Liver (tissue), 8 donors: ENCODE measurements at regions not wholly inside any gene's neighbourhood (a gene's known extent, or its start where the extent isn't known, plus 50 kb on each side); places are given as distances from the start of the nearest gene placed in this dataset.

Experiments used
- DNase-seq: peaks from one replicate; pipeline ENCODE4 v3.0.0-alpha.2; 2017; ENCODE audit warnings: low spot score
- H3K27ac ChIP-seq, 2 donors: one replicate each; pipeline ENCODE4 v1.7.0; 2013; ENCODE audit warnings: inconsistent platforms in 2 of 2, low read length in 2 of 2, control low read depth in 1 of 2, low read depth in 1 of 2, mild to moderate bottlenecking in 1 of 2
- H3K27me3 ChIP-seq, 4 donors: one replicate each; pipeline versions ENCODE4 v1.6.1 to v1.7.0; 2013; ENCODE audit warnings: low read length in 3 of 4, inconsistent platforms in 1 of 4, mild to moderate bottlenecking in 1 of 4, moderate library complexity in 1 of 4; ENCODE audit not compliant: control insufficient read depth in 4 of 4, insufficient read depth in 4 of 4
- H3K36me3 ChIP-seq, 4 donors: one replicate each; pipeline versions ENCODE4 v1.6.1 to v1.7.0; 2013; ENCODE audit warnings: low read length in 3 of 4, mild to moderate bottlenecking in 3 of 4, low read depth in 1 of 4, moderate library complexity in 1 of 4; ENCODE audit not compliant: control insufficient read depth in 4 of 4, insufficient read depth in 3 of 4
- H3K4me1 ChIP-seq, 4 donors: one replicate each; pipeline versions ENCODE4 v1.6.1 to v1.7.0; 2013; ENCODE audit warnings: low read length in 3 of 4, mild to moderate bottlenecking in 3 of 4, moderate library complexity in 1 of 4; ENCODE audit not compliant: control insufficient read depth in 4 of 4, insufficient read depth in 4 of 4
- H3K4me3 ChIP-seq, 3 donors: one replicate each; pipeline versions ENCODE4 v1.6.1 to v1.7.0; 2013; ENCODE audit warnings: low read length in 3 of 3, control low read depth in 1 of 3, low read depth in 1 of 3, mild to moderate bottlenecking in 1 of 3
- H3K9ac ChIP-seq, 2 donors: one replicate each; pipeline ENCODE4 v1.7.0; 2013; ENCODE audit warnings: low read length in 2 of 2, mild to moderate bottlenecking in 2 of 2, moderate library complexity in 2 of 2, control low read depth in 1 of 2, low read depth in 1 of 2
- H3K9me3 ChIP-seq, 4 donors: one replicate each; pipeline versions ENCODE4 v1.6.1 to v1.7.0; 2013; ENCODE audit warnings: low read length in 3 of 4; ENCODE audit not compliant: control insufficient read depth in 4 of 4
- CTCF ChIP-seq: fragments of 150-350 bp; IDR thresholded peaks from 2 replicates; pipeline ENCODE4 v1.5.1; 2017; ENCODE audit warnings: improper control_type of control experiment, low read depth, low read length; ENCODE audit not compliant: missing input control
- EGR1 ChIP-seq, 2 donors: IDR thresholded peaks; 2 replicates each; pipeline ENCODE4 v1.6.1; 2016 to 2018; ENCODE audit warnings: antibody characterized with exemption in 2 of 2, low read depth in 2 of 2
- HNF4A ChIP-seq, 2 donors: conservative IDR thresholded peaks; 2 replicates each; pipeline ENCODE4 v1.6.1; 2016; ENCODE audit warnings: antibody characterized with exemption in 2 of 2, mild to moderate bottlenecking in 2 of 2
- RAD21 ChIP-seq, 2 donors: IDR thresholded peaks; 2 replicates each; pipeline ENCODE4 v1.6.1; 2016; ENCODE audit warnings: antibody characterized with exemption in 2 of 2, mild to moderate bottlenecking in 2 of 2
- RXRA ChIP-seq, 2 donors: IDR thresholded peaks; 2 replicates each; pipeline ENCODE4 v1.6.1; 2017 to 2018; ENCODE audit warnings: antibody characterized with exemption in 2 of 2, mild to moderate bottlenecking in 1 of 2
- YY1 ChIP-seq: IDR thresholded peaks from 2 replicates; pipeline ENCODE4 v1.6.1; 2016; ENCODE audit warnings: antibody characterized with exemption, mild to moderate bottlenecking
- ZBTB33 ChIP-seq: IDR thresholded peaks from 2 replicates; pipeline ENCODE4 v1.6.1; 2016; ENCODE audit warnings: antibody characterized with exemption
- WGBS: extraction: QIAGEN DNeasy Blood & Tissue Kit; methylation state at CpG from one replicate; pipeline ENCODE4 v1.1.7; 2013; 5-methylcytosine and 5-hydroxymethylcytosine counted together
- TF ChIP-seq, protein P1 (sequence below): IDR thresholded peaks from 2 replicates; pipeline ENCODE4 v1.6.1; 2016; ENCODE audit warnings: antibody characterized with exemption
- TF ChIP-seq, protein P2 (sequence below): IDR thresholded peaks from 2 replicates; pipeline ENCODE4 v1.6.1; 2016; ENCODE audit warnings: antibody characterized with exemption
- TF ChIP-seq, protein P3 (sequence below): IDR thresholded peaks from 2 replicates; pipeline ENCODE4 v1.6.1; 2016; ENCODE audit warnings: antibody characterized with exemption, mild to moderate bottlenecking
- donor health status: healthy.
- donor health status: healthy.
- donor health status: healthy.
- donor health status: healthy.
- donor health status: healthy.

DNA sequence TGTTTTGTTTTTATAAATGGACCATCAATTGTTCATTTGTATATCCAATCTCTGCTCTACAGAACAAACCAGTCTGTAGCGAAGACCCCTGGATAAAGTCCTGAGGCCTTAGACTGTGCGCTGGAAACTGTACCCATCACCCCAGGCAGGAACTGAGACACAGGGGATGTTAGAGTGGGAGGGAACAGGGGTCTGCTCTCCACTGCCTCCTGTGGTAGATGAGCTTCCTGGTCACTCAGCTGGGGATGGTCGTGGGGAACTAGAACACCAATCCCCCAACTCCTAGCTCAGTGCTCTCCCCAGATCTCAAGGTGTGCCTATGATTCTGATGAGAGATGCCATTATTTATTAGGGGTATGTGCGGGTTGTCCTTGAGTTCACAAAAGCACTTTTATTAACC, 340.2 kb upstream of the IGF1R start (continued):
- TF ChIP-seq CTCF (no peak), RAD21 (IDR thresholded peaks at IDR 0.05) (no peak), RXRA (IDR thresholded peaks at IDR 0.05) (no peak)
- TF ChIP-seq, protein P1, sequence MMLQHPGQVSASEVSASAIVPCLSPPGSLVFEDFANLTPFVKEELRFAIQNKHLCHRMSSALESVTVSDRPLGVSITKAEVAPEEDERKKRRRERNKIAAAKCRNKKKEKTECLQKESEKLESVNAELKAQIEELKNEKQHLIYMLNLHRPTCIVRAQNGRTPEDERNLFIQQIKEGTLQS, result no peak

GRCh38 chr15:98311566-98312188, 336.7 kb upstream of the IGF1R start:
- Histone ChIP-seq H3K27me3 (peaks cover 0 to 9% (median 1%) of the 10 kb centered on the region in 4 donors), H3K4me1 (no peaks in the 10 kb centered on the region), H3K4me3 (no peak overlapping the region), H3K9me3 (no peaks in the 10 kb centered on the region), H3K9ac (no peak overlapping the region), H3K36me3 (no peaks in the 10 kb centered on the region), H3K27ac (no peak overlapping the region)
- WGBS, result 10% methylated on average over 8 of the region's 8 CpGs
- TF ChIP-seq, protein P2, sequence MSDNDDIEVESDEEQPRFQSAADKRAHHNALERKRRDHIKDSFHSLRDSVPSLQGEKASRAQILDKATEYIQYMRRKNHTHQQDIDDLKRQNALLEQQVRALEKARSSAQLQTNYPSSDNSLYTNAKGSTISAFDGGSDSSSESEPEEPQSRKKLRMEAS, result no peak
- TF ChIP-seq RAD21 (IDR thresholded peaks at IDR 0.05) (peak; percentile 79 to 83), CTCF (peak; percentile 78)
- DNase-seq, result peak; percentile 85

DNA sequence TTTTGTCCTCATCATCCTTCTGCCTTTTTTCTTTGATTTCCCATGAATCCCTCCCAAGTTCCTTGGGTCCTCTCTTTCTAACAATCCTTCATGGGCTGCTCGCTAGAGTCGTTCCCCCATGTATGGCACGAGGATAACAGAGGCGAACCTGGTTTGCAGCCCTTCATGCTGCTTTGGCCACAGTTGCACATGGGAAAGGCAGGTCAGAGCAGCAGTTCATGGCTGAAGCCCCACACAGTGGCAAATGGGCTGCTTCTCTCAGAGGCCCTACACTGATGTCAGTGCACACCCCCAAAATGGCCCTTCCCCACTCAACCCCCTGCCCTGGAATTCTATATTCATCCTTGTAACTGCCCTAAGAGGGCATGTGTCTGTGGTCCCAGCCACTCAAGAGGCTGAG, 335.4 kb upstream of the IGF1R start:
- WGBS, result 75% methylated on average over 4 of the region's 4 CpGs
- TF ChIP-seq HNF4A (conservative IDR thresholded peaks at IDR 0.05), result no peak
- TF ChIP-seq, protein P3, sequence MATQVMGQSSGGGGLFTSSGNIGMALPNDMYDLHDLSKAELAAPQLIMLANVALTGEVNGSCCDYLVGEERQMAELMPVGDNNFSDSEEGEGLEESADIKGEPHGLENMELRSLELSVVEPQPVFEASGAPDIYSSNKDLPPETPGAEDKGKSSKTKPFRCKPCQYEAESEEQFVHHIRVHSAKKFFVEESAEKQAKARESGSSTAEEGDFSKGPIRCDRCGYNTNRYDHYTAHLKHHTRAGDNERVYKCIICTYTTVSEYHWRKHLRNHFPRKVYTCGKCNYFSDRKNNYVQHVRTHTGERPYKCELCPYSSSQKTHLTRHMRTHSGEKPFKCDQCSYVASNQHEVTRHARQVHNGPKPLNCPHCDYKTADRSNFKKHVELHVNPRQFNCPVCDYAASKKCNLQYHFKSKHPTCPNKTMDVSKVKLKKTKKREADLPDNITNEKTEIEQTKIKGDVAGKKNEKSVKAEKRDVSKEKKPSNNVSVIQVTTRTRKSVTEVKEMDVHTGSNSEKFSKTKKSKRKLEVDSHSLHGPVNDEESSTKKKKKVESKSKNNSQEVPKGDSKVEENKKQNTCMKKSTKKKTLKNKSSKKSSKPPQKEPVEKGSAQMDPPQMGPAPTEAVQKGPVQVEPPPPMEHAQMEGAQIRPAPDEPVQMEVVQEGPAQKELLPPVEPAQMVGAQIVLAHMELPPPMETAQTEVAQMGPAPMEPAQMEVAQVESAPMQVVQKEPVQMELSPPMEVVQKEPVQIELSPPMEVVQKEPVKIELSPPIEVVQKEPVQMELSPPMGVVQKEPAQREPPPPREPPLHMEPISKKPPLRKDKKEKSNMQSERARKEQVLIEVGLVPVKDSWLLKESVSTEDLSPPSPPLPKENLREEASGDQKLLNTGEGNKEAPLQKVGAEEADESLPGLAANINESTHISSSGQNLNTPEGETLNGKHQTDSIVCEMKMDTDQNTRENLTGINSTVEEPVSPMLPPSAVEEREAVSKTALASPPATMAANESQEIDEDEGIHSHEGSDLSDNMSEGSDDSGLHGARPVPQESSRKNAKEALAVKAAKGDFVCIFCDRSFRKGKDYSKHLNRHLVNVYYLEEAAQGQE, result no peak
- no peak for TF ChIP-seq YY1
- TF ChIP-seq EGR1 (IDR thresholded peaks at IDR 0.05; ENCODE audit: low read depth in 2 of 2), result no peak
- no peak for TF ChIP-seq RXRA (IDR thresholded peaks at IDR 0.05)
- TF ChIP-seq ZBTB33, result no peak
- no peaks in the 10 kb centered on the region for H3K4me1 ChIP-seq
- H3K27ac ChIP-seq, result no peak overlapping the region
- H3K9ac ChIP-seq, result no peak overlapping the region
- no peak overlapping the region for H3K4me3 ChIP-seq
- H3K27me3 ChIP-seq, result peaks cover 0 to 5% (median 1%) of the 10 kb centered on the region in 4 donors
- DNase-seq, result no peak
- no peaks in the 10 kb centered on the region for H3K36me3 ChIP-seq
- H3K9me3 ChIP-seq, result no peaks in the 10 kb centered on the region
